SW 1271 (cell line): ENCODE measurements at regions not wholly inside any gene's neighbourhood (a gene's known extent, or its start where the extent isn't known, plus 50 kb on each side); places are given as distances from the start of the nearest gene placed in this dataset.

ENCODE experiments used
- DNase-seq, 2 experiments: peaks; one replicate each; lab custom pipeline; 2025; lab: John Stamatoyannopoulos, UW

GRCh38 chr10:60664859-60665258, 113.4 kb upstream of the CDK1 start:
- no peak for DNase-seq

DNA sequence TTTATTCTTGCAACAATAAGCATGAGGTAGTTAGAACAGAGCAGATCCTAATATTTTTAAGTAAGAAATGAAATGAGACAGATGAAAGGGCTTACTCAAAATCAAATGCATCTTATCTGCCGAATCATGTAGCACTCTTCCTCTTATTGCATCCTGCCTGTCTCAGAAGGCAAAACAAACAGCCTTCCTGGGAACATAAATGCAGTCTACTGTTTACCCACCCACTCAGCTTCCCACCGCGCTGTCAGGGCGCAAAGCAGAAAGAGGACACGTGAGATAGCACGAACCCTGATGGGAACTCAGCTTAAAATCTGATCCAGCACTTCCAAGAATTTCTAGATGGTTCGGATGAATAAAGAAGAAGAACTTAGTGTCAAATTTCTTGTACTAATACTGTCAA, 114.4 kb upstream of the CDK1 start:
- no peak for DNase-seq

- no peak for DNase-seq
These were observed 115.2 kb upstream of the CDK1 start for GRCh38 chr10:60662917-60663614.

- DNase-seq = no peak
These were observed 116.6 kb upstream of the CDK1 start for GRCh38 chr10:60661637-60662036.

- no peak for DNase-seq
These were observed 117.7 kb upstream of the CDK1 start for GRCh38 chr10:60660625-60661024.

GRCh38 chr10:60654813-60655464, 123.3 kb upstream of the CDK1 start:
- DNase-seq = no peak

- DNase-seq = no peak
These were observed 125.7 kb upstream of the CDK1 start for GRCh38 chr10:60652628-60653027.

DNA sequence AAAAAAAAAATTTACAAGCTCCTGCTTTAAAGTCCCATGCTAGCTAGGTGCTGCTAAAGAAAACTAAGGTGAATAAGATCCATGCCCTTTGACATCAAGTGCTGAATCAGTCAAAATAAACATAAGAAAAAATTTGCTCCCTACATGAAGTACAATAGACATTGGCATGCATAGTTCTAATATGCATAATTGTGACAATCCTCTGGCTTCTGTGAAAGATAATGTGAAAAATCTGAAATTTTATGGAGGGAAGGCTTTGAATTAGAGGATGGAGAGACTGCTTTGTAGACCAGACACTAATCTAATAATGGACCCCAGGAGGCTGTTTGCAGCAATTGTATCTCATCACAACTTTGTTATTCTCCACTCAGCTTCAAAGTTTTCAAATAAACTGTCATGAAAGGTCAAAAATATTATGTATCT, 127.9 kb upstream of the CDK1 start:
- DNase-seq = no peak

- DNase-seq = no peak
These were observed 128.5 kb upstream of the CDK1 start for GRCh38 chr10:60649485-60650377.

- DNase-seq = no peak
These were observed 129.5 kb upstream of the CDK1 start for GRCh38 chr10:60648761-60649160.

GRCh38 chr10:60646966-60647796, 131.1 kb upstream of the CDK1 start:
- peak in 1 of 2 experiments; percentile 40 for DNase-seq

- DNase-seq = no peak
These were observed 132.3 kb upstream of the CDK1 start for GRCh38 chr10:60645980-60646379.

GRCh38 chr10:60644436-60645130, 133.7 kb upstream of the CDK1 start:
- no peak for DNase-seq

- DNase-seq = no peak
These were observed 134.4 kb upstream of the CDK1 start for GRCh38 chr10:60643874-60644273.

- no peak for DNase-seq
These were observed 148.9 kb upstream of the CDK1 start for GRCh38 chr10:60629332-60629731.

GRCh38 chr10:60627778-60628748, 150.2 kb upstream of the CDK1 start:
- no peak for DNase-seq

- no peak for DNase-seq
These were observed 152.2 kb upstream of the CDK1 start for GRCh38 chr10:60626037-60626436.

DNA sequence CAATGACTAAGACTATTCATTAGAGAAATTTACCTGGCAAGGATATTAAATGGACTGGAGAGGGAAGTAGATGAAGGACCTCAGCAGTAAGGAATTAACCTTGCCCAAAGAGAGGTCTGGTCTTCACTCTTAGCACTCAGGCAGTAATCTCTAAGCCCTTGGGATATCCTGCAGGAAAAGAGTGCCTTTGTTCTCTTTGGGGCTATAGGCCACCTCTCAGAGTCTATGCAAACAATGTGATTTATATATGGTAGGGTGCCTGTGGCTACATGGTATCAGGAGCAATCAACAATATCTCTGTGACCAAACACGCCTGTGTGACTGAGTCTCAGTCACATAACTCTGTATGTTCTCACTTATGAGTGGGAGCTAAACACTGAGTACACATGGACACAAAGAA, 154.7 kb upstream of the CDK1 start:
- no peak for DNase-seq

GRCh38 chr10:60621018-60621417, 157.3 kb upstream of the CDK1 start:
- DNase-seq = no peak

DNA sequence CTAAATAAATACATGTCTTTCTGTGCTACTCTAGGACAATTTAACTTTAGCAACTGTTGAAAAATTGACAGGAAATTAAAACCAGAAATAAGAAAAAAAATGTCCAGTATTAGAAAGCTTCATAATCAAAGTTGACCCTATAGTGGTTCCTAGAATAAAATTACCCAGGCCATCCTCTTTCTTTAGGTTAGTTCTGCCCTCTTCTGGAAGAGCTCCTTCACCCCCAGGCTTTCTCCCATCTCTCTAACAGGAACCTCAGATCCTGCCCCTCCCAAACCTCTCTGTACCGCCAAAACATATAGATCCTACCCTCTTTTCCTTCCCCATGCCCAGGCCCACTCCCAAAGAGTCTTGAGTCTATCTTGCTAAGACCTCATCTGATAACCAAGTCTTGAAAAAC, 159.4 kb upstream of the CDK1 start:
- DNase-seq = no peak
